Mesothelial cell of epicardium (in vitro differentiated cells): ENCODE measurements at regions not wholly inside any gene's neighbourhood (a gene's known extent, or its start where the extent isn't known, plus 50 kb on each side); places are given as distances from the start of the nearest gene placed in this dataset.

ENCODE experiments used
- DNase-seq, 2 experiments: peaks; one replicate each; pipeline ENCODE4 v3.0.0; 2021; ENCODE audit warnings: low spot score in 2 of 2; ENCODE audit not compliant: unreplicated experiment in 2 of 2
- H3K27ac Mint-ChIP-seq: 2 replicates; pipeline ENCODE4 v1.8.0; 2021; ENCODE audit warnings: mixed read lengths
- H3K27me3 Mint-ChIP-seq: 2 replicates; pipeline ENCODE4 v1.8.0; 2021; ENCODE audit warnings: low read depth, mixed read lengths
- H3K36me3 Mint-ChIP-seq: 2 replicates; pipeline ENCODE4 v1.8.0; 2021; ENCODE audit warnings: mixed read lengths
- H3K4me1 Mint-ChIP-seq: 2 replicates; pipeline ENCODE4 v1.8.0; 2021; ENCODE audit warnings: mixed read lengths
- H3K4me3 Mint-ChIP-seq: 2 replicates; pipeline ENCODE4 v1.8.0; 2021; ENCODE audit warnings: mild to moderate bottlenecking, moderate library complexity, mixed read lengths
- H3K9me3 Mint-ChIP-seq: 2 replicates; pipeline ENCODE4 v1.8.0; 2021; ENCODE audit warnings: mixed read lengths
- CTCF ChIP-seq: fragments of 200-600 bp; sonication (generic); IDR thresholded peaks from one replicate; pipeline ENCODE4 v1.5.0; 2021; ENCODE audit warnings: antibody characterized with exemption; ENCODE audit not compliant: unreplicated experiment

GRCh38 chr7:46937826-46938225 lies 644.1 kb downstream of the TNS3 start:
- Mint-ChIP-seq H3K27me3 (no peaks in the 10 kb centered on the region), H3K27ac (no peak overlapping the region), H3K4me1 (peaks cover 25% of the 10 kb centered on the region), H3K9me3 (peaks cover 9% of the 10 kb centered on the region), H3K4me3 (no peak overlapping the region), H3K36me3 (peaks cover 6% of the 10 kb centered on the region)
- DNase-seq = no peak
- no peak for TF ChIP-seq CTCF

GRCh38 chr7:46934198-46934825 lies 647.6 kb downstream of the TNS3 start:
- Mint-ChIP-seq H3K4me1 (peaks cover 51% of the 10 kb centered on the region), H3K27ac (peak overlapping the region; percentile 51), H3K36me3 (peaks cover 6% of the 10 kb centered on the region), H3K27me3 (no peaks in the 10 kb centered on the region), H3K9me3 (peaks cover 9% of the 10 kb centered on the region), H3K4me3 (no peak overlapping the region)
- DNase-seq = no peak
- TF ChIP-seq CTCF = no peak

GRCh38 chr7:46933596-46933995 lies 648.3 kb downstream of the TNS3 start:
- Mint-ChIP-seq H3K36me3 (peaks cover 6% of the 10 kb centered on the region), H3K4me1 (peaks cover 56% of the 10 kb centered on the region), H3K27me3 (no peaks in the 10 kb centered on the region), H3K27ac (peak overlapping the region; percentile 45), H3K4me3 (no peak overlapping the region), H3K9me3 (peaks cover 9% of the 10 kb centered on the region)
- DNase-seq = no peak
- TF ChIP-seq CTCF = no peak

- Mint-ChIP-seq H3K27ac (peak overlapping the region; percentile 92), H3K36me3 (peaks cover 2% of the 10 kb centered on the region), H3K9me3 (peaks cover 9% of the 10 kb centered on the region), H3K4me1 (peaks cover 57% of the 10 kb centered on the region), H3K27me3 (no peaks in the 10 kb centered on the region), H3K4me3 (no peak overlapping the region)
- TF ChIP-seq CTCF = no peak
- no peak for DNase-seq
Observed at GRCh38 chr7:46932676-46933424, 649.1 kb downstream of the TNS3 start.

- H3K27ac Mint-ChIP-seq = peak overlapping the region; percentile 92
- no peak for TF ChIP-seq CTCF
- no peak for DNase-seq
- no peaks in the 10 kb centered on the region for H3K27me3 Mint-ChIP-seq
- H3K4me1 Mint-ChIP-seq = peaks cover 56% of the 10 kb centered on the region
- H3K9me3 Mint-ChIP-seq = peaks cover 9% of the 10 kb centered on the region
- H3K4me3 Mint-ChIP-seq = no peak overlapping the region
- peaks cover 2% of the 10 kb centered on the region for H3K36me3 Mint-ChIP-seq
Observed at GRCh38 chr7:46932306-46932675, 649.6 kb downstream of the TNS3 start.
